DMS153 treated with DMSO at 0.1 percent for 48 hours (cell line): ENCODE measurements at regions not wholly inside any gene's neighbourhood (a gene's known extent, or its start where the extent isn't known, plus 50 kb on each side); places are given as distances from the start of the nearest gene placed in this dataset.

Experiments used
- DNase-seq: peaks from one replicate; lab custom pipeline; 2025; ENCODE audit not compliant: unreplicated experiment; lab: John Stamatoyannopoulos, UW

GRCh38 chr10:4535521-4535920 is 290.5 kb upstream of the AKR1E2 start:
- DNase-seq, result no peak

DNA sequence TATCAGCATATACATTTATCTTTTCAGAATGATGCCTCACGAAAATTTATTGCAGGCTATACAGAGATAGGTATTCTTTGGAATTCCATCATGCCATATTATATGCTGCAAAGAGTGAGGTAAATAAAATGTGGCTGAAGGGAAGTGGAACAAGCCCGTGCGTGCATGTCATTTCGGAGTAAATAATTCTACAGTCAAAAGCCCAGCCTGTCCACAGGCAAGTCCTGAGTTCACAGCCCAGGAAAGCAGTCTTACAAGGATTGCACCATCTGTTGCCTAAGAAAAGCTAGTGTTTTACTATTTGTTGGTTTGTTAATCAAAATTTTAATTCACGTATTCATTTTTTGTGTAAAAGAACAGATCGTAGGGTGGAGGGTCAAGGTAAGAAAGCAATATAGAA is 292.4 kb upstream of the AKR1E2 start:
- DNase-seq, result no peak

- no peak for DNase-seq
Measured at GRCh38 chr10:4532976-4533375, 293.0 kb upstream of the AKR1E2 start.

GRCh38 chr10:4532467-4532866 is 293.5 kb upstream of the AKR1E2 start:
- no peak for DNase-seq

DNA sequence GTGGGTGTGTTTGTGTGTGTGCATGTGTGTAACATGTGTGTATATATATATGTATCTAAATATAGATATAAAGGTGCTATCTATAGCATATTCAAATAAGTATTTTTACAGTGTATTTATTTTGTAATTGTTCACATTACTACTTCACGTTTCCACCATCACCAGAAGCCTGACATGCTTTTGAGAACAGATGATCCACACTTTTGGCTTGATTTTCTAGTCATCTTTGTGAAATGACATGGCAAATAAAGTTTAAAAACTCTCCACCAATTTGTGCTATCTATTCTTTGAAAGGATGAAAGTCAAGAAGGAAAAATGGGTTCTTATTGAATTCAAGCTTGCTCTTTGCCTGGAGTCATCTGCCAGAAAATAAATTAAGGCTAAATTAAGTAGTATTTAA is 294.0 kb upstream of the AKR1E2 start:
- no peak for DNase-seq

GRCh38 chr10:4529266-4529665 is 296.7 kb upstream of the AKR1E2 start:
- no peak for DNase-seq

GRCh38 chr10:4527281-4527970 is 298.6 kb upstream of the AKR1E2 start:
- DNase-seq, result no peak

DNA sequence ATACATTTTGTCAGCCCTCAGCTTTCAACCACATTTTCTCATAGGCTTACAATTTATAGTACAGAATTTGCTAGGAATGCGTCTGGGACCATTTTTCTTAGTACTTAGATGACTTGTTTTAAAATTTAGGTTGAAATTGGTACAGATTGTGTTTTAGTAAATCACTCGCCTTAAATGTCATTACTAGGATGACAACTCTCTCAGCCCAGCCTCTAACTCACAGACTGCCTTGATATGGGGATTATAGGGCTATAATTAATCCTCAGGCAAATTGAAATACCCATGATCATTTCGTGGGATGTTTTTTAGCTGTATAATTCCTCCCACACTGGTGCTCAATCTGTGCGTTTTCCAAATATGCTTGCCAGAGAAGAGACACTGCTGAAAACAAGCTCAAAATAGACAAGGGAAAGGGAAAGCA is 299.7 kb upstream of the AKR1E2 start:
- no peak for DNase-seq

- DNase-seq, result no peak
Measured at GRCh38 chr10:4525103-4525502, 300.9 kb upstream of the AKR1E2 start.

GRCh38 chr10:4522296-4523000 is 303.6 kb upstream of the AKR1E2 start:
- DNase-seq, result no peak

- no peak for DNase-seq
Measured at GRCh38 chr10:4519658-4520402, 306.2 kb upstream of the AKR1E2 start.

DNA sequence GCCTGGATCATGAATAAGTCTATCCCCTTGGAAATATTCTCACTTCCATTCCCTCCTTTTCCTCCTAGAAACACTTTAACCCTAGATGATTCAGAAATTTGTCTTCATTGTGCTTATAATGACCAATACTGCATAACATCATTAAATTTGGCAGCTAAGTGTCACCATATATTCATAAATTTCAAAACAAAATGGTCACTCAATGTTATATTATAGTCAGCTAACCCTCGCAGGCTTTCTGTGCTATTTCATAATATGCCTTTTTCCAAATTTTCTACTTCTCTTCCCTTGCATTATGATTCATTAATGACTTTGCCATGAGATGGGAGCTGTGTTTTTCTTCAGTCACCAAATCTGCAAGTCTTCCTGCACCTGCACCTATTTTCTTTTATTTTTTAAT is 308.3 kb upstream of the AKR1E2 start:
- no peak for DNase-seq

GRCh38 chr10:4515721-4516120 is 310.3 kb upstream of the AKR1E2 start:
- no peak for DNase-seq

- no peak for DNase-seq
Measured at GRCh38 chr10:4514445-4515108, 311.4 kb upstream of the AKR1E2 start.

- no peak for DNase-seq
Measured at GRCh38 chr10:4512671-4513240, 313.3 kb upstream of the AKR1E2 start.

DNA sequence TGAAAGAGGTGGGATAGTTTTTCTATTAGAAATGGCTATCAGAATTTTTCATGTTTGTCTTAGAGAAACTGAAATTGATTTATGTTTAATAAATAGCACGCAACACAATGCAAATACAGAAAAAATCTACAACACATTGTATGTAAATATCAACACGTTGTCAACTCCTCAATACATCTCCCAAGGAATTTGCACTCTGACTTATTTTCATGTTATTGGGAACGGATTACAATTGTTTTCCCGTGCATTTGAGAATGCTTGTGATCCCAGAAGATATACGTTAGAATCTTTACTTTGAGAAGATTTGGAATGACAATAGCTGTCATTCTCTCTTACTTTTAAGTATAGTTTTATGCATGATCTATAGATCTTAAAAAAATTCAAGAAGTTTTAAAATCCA is 313.8 kb upstream of the AKR1E2 start:
- DNase-seq, result no peak

GRCh38 chr10:4511509-4511908 is 314.5 kb upstream of the AKR1E2 start:
- no peak for DNase-seq

DNA sequence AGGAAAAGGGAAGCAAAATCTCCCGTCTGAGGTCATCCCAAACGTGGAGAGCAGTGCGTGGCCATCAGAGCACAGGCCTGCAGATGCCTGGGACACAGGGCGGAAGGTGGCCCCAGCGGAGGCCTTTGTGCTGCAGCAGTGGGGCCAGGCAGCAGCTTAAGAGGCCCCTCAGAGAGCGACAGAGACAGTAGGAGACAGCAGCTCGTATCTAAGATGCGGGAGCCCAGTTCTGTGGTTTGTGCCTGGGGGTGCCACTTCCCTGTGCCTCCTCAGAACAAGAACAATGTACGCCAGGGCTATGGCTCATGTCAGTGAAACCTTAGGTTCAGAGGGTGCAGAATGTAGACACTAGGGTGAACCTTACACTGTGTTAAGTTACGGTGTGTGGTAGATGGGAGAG is 316.6 kb upstream of the AKR1E2 start:
- DNase-seq, result no peak

- no peak for DNase-seq
Measured at GRCh38 chr10:4506095-4506494, 319.9 kb upstream of the AKR1E2 start.

DNA sequence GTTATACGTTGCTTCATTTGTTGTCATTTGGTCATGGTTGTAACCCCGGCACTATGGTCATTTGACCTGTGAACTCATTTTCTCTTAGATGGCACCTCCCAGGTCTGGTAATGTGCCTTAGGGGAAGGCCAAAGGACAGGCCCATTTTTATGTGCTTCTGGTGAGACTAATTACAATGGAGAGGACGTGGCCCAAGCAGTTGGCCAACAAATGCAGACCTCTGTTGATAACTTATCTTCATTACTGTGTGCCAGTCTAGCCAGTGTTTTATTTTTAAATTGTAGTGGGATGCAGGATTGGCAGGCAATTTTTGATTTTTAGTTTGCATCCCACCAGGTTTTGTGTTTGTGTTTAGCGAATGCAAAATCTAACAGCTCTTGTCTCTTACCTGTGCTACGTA is 321.5 kb upstream of the AKR1E2 start:
- no peak for DNase-seq

DNA sequence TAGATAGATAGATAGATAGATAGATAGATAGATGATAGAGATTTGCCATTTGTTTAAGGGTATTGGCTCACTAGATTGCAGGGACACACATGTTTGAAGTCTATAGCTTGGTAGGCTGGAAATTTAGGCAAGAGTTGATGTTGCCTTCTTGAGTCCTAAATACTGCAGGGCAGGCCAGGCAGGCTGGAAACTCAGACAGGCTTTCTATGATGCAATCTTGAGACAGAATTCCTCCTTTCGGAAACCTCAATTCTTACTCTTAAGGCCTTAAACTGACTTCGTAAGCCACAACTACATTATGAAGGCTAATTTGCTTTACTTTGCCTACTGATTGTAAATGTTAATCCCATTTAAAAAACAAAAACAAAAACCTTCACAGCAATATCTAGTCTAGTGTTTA is 322.9 kb upstream of the AKR1E2 start:
- no peak for DNase-seq
